Gastroesophageal sphincter (tissue), 3 donors: ENCODE measurements at regions not wholly inside any gene's neighbourhood (a gene's known extent, or its start where the extent isn't known, plus 50 kb on each side); places are given as distances from the start of the nearest gene placed in this dataset.

Experiments used
- CTCF ChIP-seq, 4 experiments: fragments of 200-600 bp in 2 of 4; fragments of 450-650 bp in 2 of 4; sonication (generic) in 1 of 4; IDR thresholded peaks; one replicate each; pipeline ENCODE4 v1.5.1; 2017 to 2019; ENCODE audit warnings: antibody characterized with exemption in 4 of 4, mild to moderate bottlenecking in 2 of 4, moderate library complexity in 2 of 4
- EP300 ChIP-seq: sonication (generic); formaldehyde crosslinking; IDR thresholded peaks from one replicate; pipeline ENCODE4 v1.6.1; 2017; ENCODE audit warnings: antibody characterized with exemption, mild to moderate bottlenecking
- POLR2A ChIP-seq, 2 donors: fragments of 450-650 bp; IDR thresholded peaks; one replicate each; pipeline ENCODE4 v1.6.1; 2017; ENCODE audit warnings: antibody characterized with exemption in 2 of 2, mild to moderate bottlenecking in 2 of 2, moderate library complexity in 1 of 2
- POLR2AphosphoS5 ChIP-seq: sonication (generic); formaldehyde crosslinking; IDR thresholded peaks from one replicate; pipeline ENCODE4 v1.6.1; 2017; ENCODE audit warnings: antibody characterized with exemption

GRCh38 chr19:28224441-28224840 is 988.5 kb downstream of the UQCRFS1 start:
- no peak for TF ChIP-seq CTCF (IDR thresholded peaks at IDR 0.05)
- TF ChIP-seq POLR2AphosphoS5 = no peak
- TF ChIP-seq EP300 = no peak
- no peak for TF ChIP-seq POLR2A (IDR thresholded peaks at IDR 0.05)
